GM13976 (cell line): ENCODE measurements at regions not wholly inside any gene's neighbourhood (a gene's known extent, or its start where the extent isn't known, plus 50 kb on each side); places are given as distances from the start of the nearest gene placed in this dataset.
"Not testable (repeated sequence)": the region's sequence is repeated elsewhere in the genome, so short reads cannot be mapped to it uniquely, and the experiment has no call there.

Source experiments
- DNase-seq: peaks from one replicate; pipeline ENCODE4 v3.0.0; 2012; ENCODE audit warnings: low spot score
- CTCF ChIP-seq: IDR thresholded peaks from 2 replicates; pipeline ENCODE4 v1.5.1; 2012; ENCODE audit warnings: borderline replicate concordance, mild to moderate bottlenecking; ENCODE audit not compliant: insufficient read depth; ENCODE audit errors: extremely low read depth, missing control alignments, control extremely low read depth
- in situ Hi-C: fragments of 300-500 bp; cut with MboI; formaldehyde crosslinking; loops from one replicate; pipeline ENCODE4 v1.12.0; 2022; ENCODE audit warnings: low sequenced_read_pairs, mixed read lengths, inconsistent platforms; ENCODE audit not compliant: unreplicated experiment

DNA sequence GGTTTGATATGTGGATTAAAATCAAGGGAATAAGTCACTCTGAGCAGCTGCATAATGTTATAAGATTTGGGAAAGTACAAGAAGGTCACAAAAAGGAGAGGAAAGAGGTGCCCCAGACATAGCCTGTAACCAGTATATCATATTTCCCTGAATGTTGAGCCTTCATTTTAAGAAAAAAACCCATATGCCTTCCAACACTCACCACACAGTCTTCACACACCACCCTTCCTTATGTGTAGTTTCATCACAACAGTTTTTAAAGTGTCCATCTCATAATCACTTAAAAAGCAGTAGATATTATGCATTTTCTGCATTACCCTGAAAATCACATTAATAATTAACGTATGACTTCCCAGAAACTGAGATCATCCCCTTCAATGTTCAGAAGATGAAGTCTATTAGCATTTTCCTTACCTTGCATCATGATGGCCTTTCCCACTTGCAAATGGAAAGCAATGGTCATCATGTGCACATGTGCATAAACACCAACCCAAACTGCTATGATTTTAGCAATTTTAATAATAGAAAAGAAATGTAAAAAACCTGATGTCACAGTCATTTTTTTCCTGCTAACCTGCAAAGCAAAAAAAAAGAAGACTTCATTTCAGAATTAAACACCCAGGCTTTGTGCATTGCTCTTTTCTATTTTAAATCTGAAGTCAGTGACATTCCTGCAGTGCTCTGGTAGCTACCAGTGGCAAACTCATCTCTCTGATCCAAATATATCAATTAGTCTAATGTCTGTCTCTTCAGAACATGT is 465.0 kb downstream of the SUCLG1 start:
- in situ Hi-C loops = no loop called here
- no peak for TF ChIP-seq CTCF
- DNase-seq = no peak

GRCh38 chr2:83991992-83992391 is 467.1 kb downstream of the SUCLG1 start:
- in situ Hi-C loops = no loop called here
- TF ChIP-seq CTCF = no peak
- no peak for DNase-seq

- in situ Hi-C loops = no loop called here
- no peak for DNase-seq
- TF ChIP-seq CTCF = no peak
Observed at GRCh38 chr2:83990636-83991035, 468.4 kb downstream of the SUCLG1 start.

DNA sequence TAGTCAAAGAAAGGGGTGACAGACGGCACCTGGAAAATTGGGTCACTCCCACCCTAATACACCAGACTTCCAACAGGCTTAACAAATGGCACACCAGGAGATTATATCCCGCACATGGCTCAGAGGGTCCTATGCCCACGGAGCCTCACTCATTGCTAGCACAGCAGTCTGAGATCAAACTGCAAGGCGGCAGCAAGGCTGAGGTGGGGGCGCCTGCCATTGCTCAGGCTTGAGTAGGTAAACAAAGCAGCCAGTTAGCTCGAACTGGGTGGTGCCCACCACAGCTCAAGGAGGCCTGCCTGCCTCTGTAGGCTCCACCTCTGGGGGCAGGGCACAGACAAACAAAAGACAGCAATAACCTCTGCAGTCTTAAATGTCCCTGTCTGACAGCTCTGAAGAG is 482.5 kb downstream of the SUCLG1 start:
- in situ Hi-C loops = not testable (repeated sequence)

GRCh38 chr2:83972128-83972527 is 487.0 kb downstream of the SUCLG1 start:
- TF ChIP-seq CTCF = no peak
- in situ Hi-C loops = no loop called here

More for the DNA sequence above, 482.5 kb downstream of the SUCLG1 start:
- DNase-seq = not testable (repeated sequence)

GRCh38 chr2:83971547-83971946 is 487.5 kb downstream of the SUCLG1 start:
- no peak for DNase-seq
- in situ Hi-C loops = no loop called here
- no peak for TF ChIP-seq CTCF

More at GRCh38 chr2:83972128-83972527, 487.0 kb downstream of the SUCLG1 start:
- no peak for DNase-seq

- DNase-seq = no peak
- in situ Hi-C loops = no loop called here
Observed at GRCh38 chr2:83970217-83970929, 488.7 kb downstream of the SUCLG1 start.

More at GRCh38 chr2:83970217-83970929, 488.7 kb downstream of the SUCLG1 start:
- no peak for TF ChIP-seq CTCF
